Panc1 (cell line): ENCODE measurements at regions not wholly inside any gene's neighbourhood (a gene's known extent, or its start where the extent isn't known, plus 50 kb on each side); places are given as distances from the start of the nearest gene placed in this dataset.

ENCODE experiments used
- ATAC-seq: fragments of 200-7000 bp; cut with Tn5 transposase; 2 replicates; pipeline ENCODE4 v1.9.1; 2020; ENCODE audit warnings: mild to moderate bottlenecking, moderate library complexity
- BruUV-seq: library from RNA; stranded (reverse); fragments of 400-500 nt; replicated peaks from 2 replicates; lab custom pipeline; 2021; lab: Mats Ljungman, UMichigan
- CTCF ChIA-PET: fragments of 300-600 bp; sonication (Branson Sonifier 250); formaldehyde crosslinking; loops from one replicate; lab custom pipeline; 2022; ENCODE audit warnings: antibody characterized with exemption; lab: Charles Lee
- POLR2A ChIA-PET: fragments of 300-600 bp; sonication (Branson Sonifier 250); formaldehyde crosslinking; loops from one replicate; lab custom pipeline; 2022; ENCODE audit warnings: antibody characterized with exemption; lab: Charles Lee
- DNase-seq: peaks from one replicate; pipeline ENCODE4 v3.0.0-alpha.2; 2010; ENCODE audit warnings: low read depth, low spot score
- H3K27ac ChIP-seq: 2 replicates; pipeline ENCODE4 v1.5.1; 2011; ENCODE audit warnings: mild to moderate bottlenecking, low read length, inconsistent platforms
- H3K27me3 ChIP-seq: fragments of 200-500 bp; sonication (Bioruptor generic); 2 replicates; pipeline ENCODE4 v1.6.0; 2014; ENCODE audit warnings: low read length, inconsistent platforms; ENCODE audit not compliant: control insufficient read depth, insufficient read depth
- H3K36me3 ChIP-seq: fragments of 200-500 bp; sonication (Bioruptor generic); 2 replicates; pipeline ENCODE4 v1.5.1; 2014; ENCODE audit warnings: inconsistent platforms, mild to moderate bottlenecking, low read length, moderate library complexity; ENCODE audit not compliant: control insufficient read depth, insufficient read depth
- H3K4me1 ChIP-seq: 2 replicates; pipeline ENCODE4 v1.5.1; 2011; ENCODE audit warnings: inconsistent platforms, mild to moderate bottlenecking, low read length, moderate library complexity; ENCODE audit not compliant: control insufficient read depth, insufficient read depth
- H3K4me3 ChIP-seq, 2 experiments: 2 replicates each; pipeline ENCODE4 v1.5.1; 2011 to 2012; ENCODE audit warnings: low read depth in 2 of 2, low read length in 2 of 2, mild to moderate bottlenecking in 2 of 2, inconsistent platforms in 1 of 2, moderate library complexity in 1 of 2
- H3K9me3 ChIP-seq: fragments of 200-500 bp; sonication (Bioruptor generic); 2 replicates; pipeline ENCODE4 v1.5.1; 2014; ENCODE audit warnings: low read depth, mild to moderate bottlenecking, inconsistent platforms, low read length, moderate library complexity; ENCODE audit not compliant: control insufficient read depth, insufficient read depth
- POLR2AphosphoS5 ChIP-seq: IDR thresholded peaks from 2 replicates; pipeline ENCODE4 v1.6.1; 2012; ENCODE audit warnings: mild to moderate bottlenecking, low read depth, low read length, moderate library complexity
- SIN3A ChIP-seq: IDR thresholded peaks from 2 replicates; pipeline ENCODE4 v1.6.1; 2012; ENCODE audit warnings: low read depth, mild to moderate bottlenecking, low read length, moderate library complexity, borderline replicate concordance; ENCODE audit not compliant: insufficient read depth
- TCF7L2 ChIP-seq: IDR thresholded peaks from 2 replicates; pipeline ENCODE4 v1.6.1; 2011; ENCODE audit warnings: mild to moderate bottlenecking, low read depth, low read length, inconsistent platforms
- in situ Hi-C: cut with HindIII; loops from 2 replicates; pipeline ENCODE4 v1.10.0; 2016; ENCODE audit warnings: low sequenced_read_pairs, low pct_unique_long_range_greater_than_20kb
- intact Hi-C: fragments of 100-400 bp; cut with micrococcal nuclease; formaldehyde crosslinking; loops from one replicate; pipeline ENCODE4 v1.10.0; 2022; ENCODE audit not compliant: unreplicated experiment
- TF ChIP-seq, protein P1 (sequence below): fragments of 450-650 bp; IDR thresholded peaks from 2 replicates; pipeline ENCODE4 v1.5.1; 2017; ENCODE audit warnings: mild to moderate bottlenecking
- TF ChIP-seq, protein P2 (sequence below), 2 experiments: IDR thresholded peaks; 2 replicates each; pipeline ENCODE4 v1.6.1; 2011 to 2012; ENCODE audit warnings: low read depth in 2 of 2, control low read depth in 1 of 2, low read length in 1 of 2, mild to moderate bottlenecking in 1 of 2, moderate library complexity in 1 of 2; ENCODE audit not compliant: insufficient read depth in 1 of 2

DNA sequence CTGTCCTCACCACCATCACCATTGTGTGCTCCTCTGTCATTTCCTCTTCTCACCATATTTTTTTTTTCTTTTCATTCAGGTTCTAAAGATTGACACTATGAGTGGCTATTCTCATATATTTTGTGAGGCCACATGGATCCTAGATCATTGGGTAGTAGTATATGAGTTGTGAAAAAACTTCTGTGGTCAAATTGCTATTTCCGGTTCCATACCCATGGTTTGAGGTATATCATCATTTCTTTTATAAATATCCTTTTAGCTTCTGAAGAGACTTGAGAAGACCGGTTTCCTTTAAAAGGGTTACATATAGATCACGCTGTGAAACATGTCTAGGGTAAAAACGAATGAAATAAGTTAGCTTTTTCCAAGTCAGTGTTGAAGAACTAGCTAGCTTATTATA, 769.3 kb downstream of the NOVA1 start:
- POLR2A ChIA-PET = no interaction called here
- in situ Hi-C loops = no loop called here
- no peak for ATAC-seq
- Histone ChIP-seq H3K27me3 (no peaks in the 10 kb centered on the region), H3K36me3 (no peaks in the 10 kb centered on the region), H3K4me1 (no peaks in the 10 kb centered on the region), H3K4me3 (no peak overlapping the region), H3K27ac (no peak overlapping the region), H3K9me3 (no peaks in the 10 kb centered on the region)
- intact Hi-C loops = no loop called here
- BruUV-seq = no TSS peak
- DNase-seq = no peak
- CTCF ChIA-PET = no interaction called here
- TF ChIP-seq, protein P1, sequence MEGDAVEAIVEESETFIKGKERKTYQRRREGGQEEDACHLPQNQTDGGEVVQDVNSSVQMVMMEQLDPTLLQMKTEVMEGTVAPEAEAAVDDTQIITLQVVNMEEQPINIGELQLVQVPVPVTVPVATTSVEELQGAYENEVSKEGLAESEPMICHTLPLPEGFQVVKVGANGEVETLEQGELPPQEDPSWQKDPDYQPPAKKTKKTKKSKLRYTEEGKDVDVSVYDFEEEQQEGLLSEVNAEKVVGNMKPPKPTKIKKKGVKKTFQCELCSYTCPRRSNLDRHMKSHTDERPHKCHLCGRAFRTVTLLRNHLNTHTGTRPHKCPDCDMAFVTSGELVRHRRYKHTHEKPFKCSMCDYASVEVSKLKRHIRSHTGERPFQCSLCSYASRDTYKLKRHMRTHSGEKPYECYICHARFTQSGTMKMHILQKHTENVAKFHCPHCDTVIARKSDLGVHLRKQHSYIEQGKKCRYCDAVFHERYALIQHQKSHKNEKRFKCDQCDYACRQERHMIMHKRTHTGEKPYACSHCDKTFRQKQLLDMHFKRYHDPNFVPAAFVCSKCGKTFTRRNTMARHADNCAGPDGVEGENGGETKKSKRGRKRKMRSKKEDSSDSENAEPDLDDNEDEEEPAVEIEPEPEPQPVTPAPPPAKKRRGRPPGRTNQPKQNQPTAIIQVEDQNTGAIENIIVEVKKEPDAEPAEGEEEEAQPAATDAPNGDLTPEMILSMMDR = no peak
- TF ChIP-seq, protein P2, sequence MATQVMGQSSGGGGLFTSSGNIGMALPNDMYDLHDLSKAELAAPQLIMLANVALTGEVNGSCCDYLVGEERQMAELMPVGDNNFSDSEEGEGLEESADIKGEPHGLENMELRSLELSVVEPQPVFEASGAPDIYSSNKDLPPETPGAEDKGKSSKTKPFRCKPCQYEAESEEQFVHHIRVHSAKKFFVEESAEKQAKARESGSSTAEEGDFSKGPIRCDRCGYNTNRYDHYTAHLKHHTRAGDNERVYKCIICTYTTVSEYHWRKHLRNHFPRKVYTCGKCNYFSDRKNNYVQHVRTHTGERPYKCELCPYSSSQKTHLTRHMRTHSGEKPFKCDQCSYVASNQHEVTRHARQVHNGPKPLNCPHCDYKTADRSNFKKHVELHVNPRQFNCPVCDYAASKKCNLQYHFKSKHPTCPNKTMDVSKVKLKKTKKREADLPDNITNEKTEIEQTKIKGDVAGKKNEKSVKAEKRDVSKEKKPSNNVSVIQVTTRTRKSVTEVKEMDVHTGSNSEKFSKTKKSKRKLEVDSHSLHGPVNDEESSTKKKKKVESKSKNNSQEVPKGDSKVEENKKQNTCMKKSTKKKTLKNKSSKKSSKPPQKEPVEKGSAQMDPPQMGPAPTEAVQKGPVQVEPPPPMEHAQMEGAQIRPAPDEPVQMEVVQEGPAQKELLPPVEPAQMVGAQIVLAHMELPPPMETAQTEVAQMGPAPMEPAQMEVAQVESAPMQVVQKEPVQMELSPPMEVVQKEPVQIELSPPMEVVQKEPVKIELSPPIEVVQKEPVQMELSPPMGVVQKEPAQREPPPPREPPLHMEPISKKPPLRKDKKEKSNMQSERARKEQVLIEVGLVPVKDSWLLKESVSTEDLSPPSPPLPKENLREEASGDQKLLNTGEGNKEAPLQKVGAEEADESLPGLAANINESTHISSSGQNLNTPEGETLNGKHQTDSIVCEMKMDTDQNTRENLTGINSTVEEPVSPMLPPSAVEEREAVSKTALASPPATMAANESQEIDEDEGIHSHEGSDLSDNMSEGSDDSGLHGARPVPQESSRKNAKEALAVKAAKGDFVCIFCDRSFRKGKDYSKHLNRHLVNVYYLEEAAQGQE (IDR thresholded peaks at IDR 0.05; ENCODE audit: insufficient read depth in 1 of 2, low read depth in 2 of 2, low read length in 1 of 2) = no peak
- TF ChIP-seq SIN3A = no peak
- no peak for TF ChIP-seq POLR2AphosphoS5
- no peak for TF ChIP-seq TCF7L2

DNA sequence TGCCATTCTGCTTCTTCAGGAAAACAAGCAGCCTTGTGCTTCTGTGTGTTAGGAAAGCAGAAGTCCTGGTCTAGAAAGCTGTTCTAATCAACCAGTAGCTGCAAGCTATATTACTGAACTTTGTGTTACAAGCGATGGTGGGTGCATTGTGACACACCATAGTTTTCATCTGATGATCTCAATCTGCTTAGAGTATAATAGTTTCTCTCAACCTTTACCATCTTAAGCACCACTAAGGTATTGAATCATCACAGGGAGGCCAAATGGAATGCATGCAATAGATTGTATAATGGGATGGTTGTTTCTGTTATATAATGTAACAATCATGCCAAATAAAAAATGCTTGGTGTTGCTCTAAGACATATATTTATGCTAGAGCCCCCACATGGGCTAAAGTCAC, 771.7 kb downstream of the NOVA1 start:
- CTCF ChIA-PET = no interaction called here
- DNase-seq = no peak
- ATAC-seq = no peak
- no TSS peak for BruUV-seq
- Histone ChIP-seq H3K4me1 (no peaks in the 10 kb centered on the region), H3K36me3 (no peaks in the 10 kb centered on the region), H3K27ac (no peak overlapping the region), H3K27me3 (no peaks in the 10 kb centered on the region), H3K4me3 (no peak overlapping the region), H3K9me3 (no peaks in the 10 kb centered on the region)
- intact Hi-C loops (no loop called here), in situ Hi-C loops (no loop called here)
- POLR2A ChIA-PET = no interaction called here
- TF ChIP-seq POLR2AphosphoS5 (no peak), TCF7L2 (no peak), SIN3A (no peak)
- TF ChIP-seq, protein P2 (IDR thresholded peaks at IDR 0.05; ENCODE audit: insufficient read depth in 1 of 2, low read depth in 2 of 2, low read length in 1 of 2) = no peak
- TF ChIP-seq, protein P1 = no peak
